Fibroblast of skin of right quadriceps (primary cell): ENCODE measurements at regions not wholly inside any gene's neighbourhood (a gene's known extent, or its start where the extent isn't known, plus 50 kb on each side); places are given as distances from the start of the nearest gene placed in this dataset.
A peak's percentile ranks its signal among the peaks of the same experiment; 100 is the strongest.

ENCODE experiments used
- DNase-seq: peaks from one replicate; pipeline ENCODE4 v3.0.0-alpha.2; 2013

DNA sequence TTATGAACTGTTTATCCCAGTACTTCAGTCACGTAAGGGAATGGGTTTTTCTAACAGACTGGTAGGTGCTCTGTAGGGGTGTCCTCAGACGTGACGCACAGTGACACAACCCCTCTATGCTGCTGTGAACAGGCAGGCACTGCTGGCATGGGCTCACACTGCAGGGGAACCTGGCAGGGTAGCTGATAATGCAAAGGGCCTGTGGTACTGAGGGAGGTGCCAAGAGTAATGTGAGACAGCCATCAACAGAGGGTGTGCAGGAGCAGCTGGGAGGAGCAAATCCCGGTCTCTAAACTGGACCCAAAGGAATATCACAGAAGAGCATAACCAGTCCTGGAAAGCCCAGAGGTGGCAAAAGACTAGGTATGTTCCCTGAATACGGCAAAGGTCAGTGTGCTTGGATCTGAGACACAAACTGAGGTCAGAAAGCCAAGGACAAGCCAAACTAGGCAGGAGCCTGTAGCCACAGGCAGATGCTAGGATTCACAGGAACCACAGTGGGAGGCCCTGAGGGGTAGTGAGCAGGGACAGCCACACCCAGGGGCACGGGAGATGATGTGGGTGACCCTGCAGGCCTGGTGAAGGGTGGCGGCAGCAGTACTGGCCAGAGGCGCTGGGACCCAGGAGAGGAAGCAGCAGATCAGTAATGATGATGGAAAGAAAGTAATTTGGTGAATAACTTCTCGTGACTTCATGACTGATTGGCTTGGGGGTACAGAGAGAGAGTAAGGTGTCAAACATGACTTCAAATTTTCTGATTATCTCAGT is 248.1 kb upstream of the CHRNA7 start:
- DNase-seq: no peak

DNA sequence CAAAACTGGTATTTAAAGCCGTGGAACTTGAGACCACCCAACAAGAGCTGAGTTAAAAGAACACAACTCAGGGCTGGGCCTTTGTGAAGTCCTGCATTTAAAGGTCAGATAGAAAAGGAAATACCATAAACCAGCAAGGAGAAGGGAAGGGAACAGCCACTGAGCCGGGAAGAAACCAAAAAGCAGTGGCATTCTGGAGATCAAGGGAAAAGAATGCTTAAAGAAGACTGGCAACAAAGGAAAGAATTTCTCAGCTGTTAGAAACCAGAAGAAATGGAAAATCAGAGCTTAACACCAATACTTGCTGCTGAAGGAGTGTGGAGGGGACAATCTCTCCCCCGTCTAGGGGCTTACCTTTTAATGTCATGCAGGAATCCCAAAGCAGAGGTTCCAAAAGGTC is 247.4 kb upstream of the CHRNA7 start:
- DNase-seq: no peak

DNA sequence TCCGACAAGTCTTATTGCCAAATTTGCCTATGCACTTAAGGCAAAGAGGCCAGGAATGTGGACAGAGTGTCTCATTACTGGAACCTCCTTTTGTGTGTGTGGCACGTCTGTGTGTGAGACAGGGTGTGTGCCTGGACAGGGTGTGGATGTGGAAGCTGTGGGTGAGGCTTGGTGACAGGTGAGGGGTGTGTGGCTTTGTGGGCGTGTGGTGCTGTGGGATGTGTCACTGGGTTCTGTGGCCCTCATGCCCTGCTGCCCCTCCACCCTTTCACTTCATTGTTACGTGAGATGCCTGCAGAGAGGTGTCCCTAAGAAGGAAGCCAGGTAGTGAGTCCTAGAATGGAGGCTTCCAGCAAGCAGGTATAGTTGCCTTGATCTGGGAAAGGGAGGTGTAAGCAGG is 244.0 kb upstream of the CHRNA7 start:
- DNase-seq: no peak

DNA sequence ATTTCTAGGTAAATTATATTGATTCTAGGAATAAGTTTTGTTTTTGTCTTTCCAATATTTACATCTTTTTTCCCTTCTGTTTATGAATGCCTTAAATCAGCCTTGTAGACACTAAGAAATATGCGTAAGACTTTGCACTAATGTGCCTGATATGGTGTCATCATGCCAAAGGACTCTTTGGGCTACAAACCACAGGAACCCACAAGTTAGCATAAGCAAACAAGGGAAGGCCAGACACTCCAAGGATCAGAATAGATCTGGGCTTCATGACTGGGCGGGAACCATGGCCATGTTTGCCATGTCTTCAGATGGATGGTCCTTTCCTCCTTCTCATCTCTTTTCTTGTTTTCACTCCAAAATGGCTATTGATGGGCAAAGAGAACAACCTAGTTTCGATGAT is 242.2 kb upstream of the CHRNA7 start:
- no peak for DNase-seq

DNA sequence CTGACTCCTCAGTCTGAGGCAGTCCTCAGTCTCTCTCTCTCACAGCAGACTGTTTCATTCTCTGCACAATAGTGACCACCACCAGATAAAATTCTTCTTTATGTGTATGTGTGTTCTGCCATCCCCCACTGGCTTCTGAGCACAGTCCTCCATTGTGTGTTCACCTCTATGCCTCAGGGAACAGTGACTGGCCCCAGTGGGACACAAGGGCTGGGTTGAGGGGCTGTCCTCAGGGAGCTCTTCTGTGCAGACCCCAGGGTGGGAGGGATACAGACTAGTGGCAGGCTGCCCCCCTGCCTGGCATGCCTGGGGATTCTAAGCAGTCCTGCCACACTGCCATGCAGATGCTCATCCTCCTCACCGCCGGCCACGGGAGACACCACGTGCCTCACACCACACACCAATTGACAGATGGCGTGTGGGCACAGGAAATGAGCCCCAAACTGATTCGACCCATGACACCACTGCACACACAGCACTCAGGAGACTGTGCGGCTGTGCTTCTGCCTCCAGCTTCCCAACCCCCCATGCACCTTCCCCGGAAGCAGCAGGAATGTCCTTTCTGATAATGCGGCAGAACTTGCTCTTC is 237.6 kb upstream of the CHRNA7 start:
- DNase-seq: no peak

DNA sequence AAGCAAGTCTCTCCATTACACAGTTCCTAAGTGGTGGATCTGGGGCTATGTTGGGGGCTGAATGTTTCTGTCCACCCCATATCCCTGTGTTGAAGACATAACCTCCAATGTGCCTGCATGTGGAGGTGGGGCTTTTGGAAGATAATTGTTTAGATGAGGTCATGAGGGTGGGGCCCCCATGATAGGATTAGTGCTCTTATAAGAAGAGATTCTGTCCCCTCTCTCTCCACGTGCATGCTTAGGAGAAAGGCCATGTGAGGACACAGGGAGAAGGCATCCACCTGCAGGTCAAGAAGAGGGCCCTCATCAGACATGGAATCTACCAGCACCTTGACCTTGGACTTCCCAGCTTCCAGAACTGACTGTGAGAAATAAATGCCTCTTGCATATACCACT is 231.0 kb upstream of the CHRNA7 start:
- no peak for DNase-seq

DNA sequence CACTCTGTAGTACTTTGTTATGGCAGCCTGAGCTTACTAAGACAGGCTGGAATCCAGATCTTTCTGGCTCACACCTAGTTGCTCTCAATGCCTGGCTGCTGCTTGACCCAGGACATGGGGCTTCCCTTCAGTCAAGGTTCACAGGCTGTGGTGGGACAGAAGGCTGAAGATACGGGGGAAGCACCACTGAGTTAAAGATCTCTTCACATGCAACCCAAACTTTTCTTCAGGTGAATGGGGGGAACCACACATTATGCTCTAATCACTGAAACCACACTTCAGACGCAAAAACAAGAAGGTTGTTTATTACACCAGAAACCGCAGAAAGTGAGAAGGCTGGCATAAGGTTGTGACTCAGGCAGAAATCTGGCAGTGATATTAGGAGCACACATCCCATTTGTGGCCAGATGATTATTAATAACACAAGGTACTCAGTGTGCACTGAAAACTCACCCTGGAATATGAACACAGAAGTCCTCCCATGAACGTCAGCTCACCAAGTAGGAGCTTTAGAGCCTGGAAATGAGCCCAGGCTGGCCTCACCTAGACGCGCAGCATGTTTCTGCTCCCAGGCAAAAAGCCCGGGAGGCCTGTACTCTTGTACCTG is 230.5 kb upstream of the CHRNA7 start:
- DNase-seq: peak; percentile 23

DNA sequence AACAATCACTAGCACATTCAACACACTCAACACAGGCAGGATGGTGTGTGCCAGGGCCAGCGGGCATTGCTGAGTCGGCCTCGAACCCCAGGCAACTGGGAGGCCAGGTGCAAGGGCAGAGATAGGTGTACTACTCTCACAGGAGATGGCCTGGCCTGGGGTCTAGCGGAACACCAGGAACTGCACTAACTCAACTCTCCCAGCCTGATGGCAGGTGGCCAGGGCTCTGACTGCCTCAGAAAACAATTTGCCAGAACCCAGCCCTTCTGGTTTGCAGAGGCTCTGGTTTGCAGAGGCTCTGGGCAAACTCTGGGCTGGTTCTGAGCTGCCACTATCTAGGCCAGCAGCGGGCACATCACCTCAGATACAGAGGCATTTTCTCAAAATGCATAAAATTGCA is 229.2 kb upstream of the CHRNA7 start:
- no peak for DNase-seq

DNA sequence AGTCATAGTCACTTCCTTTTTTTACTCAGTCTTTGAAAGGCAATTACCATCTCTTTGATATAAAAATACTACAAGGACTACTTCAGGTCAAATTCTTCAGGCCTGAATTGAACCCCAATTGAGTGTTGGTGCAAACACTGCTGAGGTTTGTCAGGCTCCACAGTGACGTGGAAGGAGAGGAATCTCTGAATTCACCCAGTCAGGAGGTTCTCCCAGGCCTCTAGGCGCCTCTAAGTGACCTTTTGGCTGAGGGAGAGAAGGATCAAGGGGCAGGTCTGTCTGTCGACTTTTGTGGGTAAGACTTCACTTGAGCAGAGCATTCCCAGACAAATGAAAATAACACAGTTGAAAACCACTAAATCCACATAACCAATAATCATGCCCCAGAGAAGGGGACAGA is 227.6 kb upstream of the CHRNA7 start:
- DNase-seq: no peak

DNA sequence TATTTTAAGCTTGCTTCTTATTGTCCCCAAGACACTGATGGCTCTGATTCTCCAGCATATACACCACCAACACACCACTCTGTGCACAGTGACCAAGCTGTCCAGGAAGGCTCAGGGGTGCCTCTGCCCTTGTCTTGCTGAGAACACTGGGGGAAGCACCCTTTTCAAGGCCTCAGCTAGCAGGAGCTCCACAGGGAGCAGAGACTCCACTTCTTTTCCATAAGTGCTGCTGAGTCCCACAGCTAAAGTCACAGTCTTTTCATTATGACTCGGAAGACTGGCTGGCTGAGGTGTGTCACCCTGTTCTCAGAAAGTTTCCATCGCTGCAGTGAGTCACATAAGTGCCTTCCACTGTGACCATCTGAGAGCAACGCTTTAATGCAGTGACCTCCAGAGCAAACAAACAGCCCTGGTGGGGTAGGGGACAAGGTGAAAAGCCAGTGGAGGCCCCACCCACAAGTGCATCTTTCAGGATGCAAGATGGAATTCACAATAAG is 226.9 kb upstream of the CHRNA7 start:
- no peak for DNase-seq

DNA sequence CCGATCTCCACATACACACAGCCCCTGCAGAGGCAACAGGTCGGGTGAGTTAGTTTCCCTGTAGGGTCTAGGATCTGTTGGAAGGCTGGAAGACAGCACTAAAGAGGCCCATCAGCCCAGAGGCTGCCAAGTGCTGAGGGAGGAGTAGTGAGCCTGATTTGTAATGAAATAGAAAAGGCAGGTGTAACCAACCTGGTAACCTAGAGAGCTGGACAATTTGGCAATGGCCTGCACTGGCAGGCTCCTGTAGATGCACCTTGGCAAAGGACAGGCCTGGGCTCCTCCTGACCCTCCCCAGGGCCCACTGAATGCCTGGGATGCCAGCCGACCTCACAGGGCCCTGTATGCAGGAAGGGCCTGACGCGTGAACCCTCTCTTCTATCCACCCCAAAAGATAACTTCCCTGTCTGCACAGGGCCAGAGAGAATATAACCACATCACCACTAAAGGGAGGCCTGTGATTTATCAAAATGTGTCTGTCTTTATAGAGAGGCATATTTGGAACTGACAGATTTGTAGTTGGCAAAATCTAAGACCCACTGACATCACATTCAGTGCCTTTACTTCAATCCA is 225.1 kb upstream of the CHRNA7 start:
- DNase-seq: no peak

DNA sequence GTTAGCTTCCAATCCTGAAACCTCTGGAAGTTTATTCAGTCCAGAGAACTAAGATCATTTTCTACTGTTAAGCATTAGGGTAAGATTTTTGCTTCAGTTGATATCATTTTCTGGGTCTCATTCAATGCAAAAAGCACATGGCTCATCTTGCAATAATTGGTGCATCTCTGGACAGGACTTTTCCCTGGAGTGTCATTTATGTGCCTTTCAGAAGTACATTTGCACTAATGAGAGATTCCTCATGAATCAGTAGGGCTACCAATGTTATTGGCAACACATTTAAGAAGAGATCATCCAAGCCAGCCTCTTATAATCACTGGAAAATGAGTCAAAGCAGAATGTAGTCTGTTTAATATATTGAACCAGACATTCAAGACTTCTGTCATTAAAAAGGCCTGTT is 224.2 kb upstream of the CHRNA7 start:
- DNase-seq: no peak

DNA sequence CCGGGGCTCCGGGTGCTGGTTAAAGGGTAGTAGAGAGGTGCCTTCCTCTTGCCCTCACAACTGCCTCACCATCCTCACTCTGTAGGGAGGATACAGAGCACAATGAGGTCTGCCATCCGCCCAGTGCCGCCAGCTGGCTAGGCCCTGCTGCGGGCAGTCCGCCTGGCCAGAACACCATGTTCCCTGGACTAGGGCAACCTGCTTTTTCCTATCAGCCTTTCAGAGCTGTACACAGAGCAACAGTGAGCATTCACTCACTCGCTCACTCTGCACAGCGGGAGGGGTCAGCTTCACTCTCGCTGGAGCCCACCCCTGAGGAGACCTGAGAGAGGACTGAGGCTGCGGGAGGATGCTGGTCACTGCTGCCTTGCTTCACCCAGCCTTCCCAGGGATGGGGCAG is 218.7 kb upstream of the CHRNA7 start:
- DNase-seq: no peak

DNA sequence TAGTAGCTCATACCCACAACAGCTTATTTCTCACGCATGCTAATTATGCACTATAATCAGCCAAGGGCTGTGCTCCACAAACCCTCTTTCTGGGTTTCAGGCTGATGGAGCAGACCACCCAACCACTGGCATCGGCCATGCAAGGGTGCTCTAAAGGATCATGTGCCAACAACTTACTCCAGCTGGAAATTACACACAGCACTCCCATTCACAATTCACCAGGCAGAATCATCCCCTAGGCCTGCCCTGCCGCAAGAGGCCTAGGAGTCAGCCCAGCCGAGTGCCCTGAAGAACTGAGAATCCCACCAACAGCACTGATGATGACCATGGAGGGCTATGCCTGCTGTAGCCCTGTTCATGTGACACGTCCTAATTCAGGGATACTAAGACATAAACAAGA is 216.2 kb upstream of the CHRNA7 start:
- no peak for DNase-seq

DNA sequence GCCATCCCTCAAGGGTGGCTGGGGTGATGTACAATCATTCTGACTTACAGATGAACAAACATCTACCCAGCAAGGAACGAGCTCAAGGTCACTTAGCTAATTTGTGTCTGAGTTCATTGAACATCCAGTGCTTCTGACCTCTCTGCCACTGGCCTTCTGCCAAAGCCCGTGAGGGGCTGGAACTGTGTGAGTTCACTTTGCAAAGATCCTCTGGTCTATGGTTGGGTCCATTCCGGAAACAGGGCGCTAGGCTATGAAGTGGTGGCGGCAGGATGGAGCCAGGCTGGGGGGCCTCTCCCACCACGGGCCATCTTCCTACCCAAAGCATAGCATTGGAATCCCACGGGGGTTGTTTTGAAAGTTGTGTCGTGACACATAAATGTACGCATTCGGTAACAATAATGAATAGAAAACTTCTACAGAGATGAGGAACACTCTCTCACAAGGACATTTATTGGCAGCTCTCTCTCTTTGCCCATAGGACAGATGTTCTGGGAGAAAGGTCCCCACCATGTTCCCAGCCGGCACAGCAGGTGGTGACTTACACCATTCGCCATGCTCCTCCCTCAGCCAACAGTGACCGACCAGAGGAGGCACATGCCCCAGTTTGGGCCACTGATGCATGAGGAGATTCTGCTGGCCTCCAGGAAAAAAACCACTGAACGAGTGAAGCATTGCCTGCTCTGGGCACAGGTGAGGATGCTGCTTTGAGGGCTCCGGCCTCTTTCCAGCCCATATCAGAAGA is 214.7 kb upstream of the CHRNA7 start:
- no peak for DNase-seq

DNA sequence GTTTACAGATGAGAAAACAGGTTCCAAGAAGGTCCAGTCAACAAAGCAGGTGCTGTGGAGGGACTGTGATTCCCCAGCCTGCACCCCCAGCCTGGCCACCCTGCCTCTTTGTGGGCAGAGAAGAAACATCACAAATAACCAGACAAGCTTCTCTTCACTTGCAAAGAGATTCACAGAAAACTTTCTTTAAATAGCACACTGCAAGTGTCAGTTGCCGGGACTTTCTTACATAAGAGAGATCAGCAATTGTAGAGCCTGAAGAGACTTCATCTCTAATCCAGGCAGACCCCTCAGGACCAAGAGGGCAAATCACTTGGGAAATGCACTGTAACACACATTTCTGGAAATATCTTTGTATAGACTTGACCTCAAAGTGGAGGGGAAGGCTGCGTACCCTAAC is 207.9 kb upstream of the CHRNA7 start:
- no peak for DNase-seq

DNA sequence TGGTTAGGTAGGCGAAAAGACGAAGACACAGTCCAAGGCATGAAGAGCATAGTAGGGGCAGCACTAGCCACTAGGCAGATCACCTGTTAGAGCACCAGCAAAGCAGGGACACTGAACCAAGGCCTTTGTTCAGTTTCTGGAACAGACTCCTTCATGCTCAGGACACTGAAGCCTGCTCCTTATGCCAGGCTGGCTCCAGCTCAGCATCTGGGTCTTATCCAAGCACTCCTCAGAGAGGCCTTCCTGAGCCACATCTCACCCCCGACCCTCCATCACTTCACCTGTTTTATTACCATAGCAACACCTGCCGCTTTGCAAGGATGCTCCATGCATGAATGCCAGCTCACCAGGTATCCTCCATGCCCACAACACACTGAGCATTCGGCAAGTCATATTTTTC is 206.3 kb upstream of the CHRNA7 start:
- no peak for DNase-seq

DNA sequence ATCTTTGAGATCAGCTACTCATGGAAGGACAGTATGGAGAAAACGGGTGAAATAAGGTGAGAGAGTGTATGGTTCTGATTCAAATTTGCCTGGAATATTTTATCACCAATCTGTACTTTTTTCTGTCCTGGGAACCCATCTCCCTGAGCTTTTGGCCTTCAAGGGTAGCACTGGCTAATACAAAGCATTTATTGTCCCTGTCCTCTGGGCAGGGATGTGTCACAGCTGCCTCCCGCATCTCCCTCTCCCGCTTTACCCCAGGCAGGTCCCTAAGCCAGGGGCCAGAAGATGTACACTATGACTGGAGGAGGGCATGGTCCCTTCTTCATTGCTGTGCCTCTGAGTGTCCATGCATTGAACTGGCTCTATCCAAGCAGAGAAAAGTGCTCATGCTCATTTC is 201.7 kb upstream of the CHRNA7 start:
- DNase-seq: no peak

DNA sequence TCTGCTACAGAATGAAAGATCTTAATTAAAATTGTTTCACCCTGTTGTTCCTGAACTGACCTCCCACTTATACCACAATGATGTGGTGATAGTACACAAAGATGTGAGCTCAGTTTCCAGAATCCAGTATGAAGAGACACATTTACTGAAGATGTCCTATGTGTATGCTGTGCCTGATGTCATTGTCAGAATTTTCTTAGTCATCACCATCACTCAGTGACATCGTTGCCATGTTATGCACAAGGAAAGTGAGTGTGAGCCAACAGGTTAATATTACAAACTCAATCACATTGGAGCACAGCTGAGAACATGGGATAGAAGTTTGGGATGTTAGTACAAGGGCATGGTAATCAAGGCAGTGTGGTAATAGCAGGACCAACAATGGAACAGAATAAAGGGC is 199.7 kb upstream of the CHRNA7 start:
- no peak for DNase-seq

DNA sequence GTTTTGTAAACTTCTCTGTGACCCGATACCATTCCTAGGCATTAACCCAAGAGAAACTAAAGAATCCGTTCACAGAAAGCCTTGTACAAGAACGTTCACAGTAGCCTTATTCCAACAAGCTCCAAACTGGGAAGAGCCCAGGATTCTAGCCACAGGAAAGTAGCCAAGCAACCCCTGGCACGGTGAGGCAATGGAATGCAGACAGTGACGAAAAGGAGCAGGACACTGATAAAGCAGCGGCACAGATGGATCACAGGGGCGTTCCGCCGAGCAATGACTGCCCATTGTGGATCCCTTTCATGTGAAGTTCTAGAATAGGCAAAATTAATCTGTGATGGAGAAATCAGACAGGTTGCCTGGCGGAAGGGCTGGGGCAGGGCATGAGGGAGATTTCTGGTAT is 198.7 kb upstream of the CHRNA7 start:
- no peak for DNase-seq

DNA sequence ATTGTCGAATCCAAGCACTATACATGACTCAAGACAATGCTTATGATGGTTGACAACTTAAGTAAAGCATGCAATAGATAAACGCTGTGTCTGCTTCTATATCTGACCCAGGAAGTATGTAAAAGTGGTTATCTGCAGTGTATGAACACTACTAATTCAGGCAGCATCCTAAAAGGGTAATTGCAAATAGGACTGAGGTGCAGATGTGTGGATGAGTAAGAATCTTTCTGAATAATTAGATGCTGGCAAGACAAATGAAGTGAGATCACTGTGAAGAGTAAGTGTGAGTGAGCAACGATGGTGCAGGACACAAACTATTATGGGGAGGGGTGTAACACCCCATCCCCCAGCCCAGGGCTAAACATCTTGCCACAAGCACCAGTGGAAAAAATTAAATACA is 195.7 kb upstream of the CHRNA7 start:
- no peak for DNase-seq

DNA sequence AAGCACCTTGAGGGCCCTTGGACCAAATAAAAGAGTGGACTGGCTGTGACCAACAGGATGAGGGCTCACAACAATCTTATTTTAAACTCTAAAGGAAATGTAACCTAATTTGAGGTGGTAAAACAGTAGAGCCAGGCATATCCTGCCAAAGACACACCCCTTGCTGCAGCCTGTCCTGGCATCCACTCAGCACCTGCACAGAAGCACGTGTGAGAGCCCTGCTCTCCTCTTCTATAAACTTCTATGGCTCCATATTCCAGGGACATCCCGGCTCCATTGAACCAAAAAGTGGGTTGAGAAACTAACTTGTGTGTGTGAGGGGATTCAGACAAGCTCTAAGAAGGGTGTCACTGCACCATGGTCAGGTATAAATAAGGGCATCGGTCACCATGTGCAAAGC is 190.9 kb upstream of the CHRNA7 start:
- DNase-seq: no peak

DNA sequence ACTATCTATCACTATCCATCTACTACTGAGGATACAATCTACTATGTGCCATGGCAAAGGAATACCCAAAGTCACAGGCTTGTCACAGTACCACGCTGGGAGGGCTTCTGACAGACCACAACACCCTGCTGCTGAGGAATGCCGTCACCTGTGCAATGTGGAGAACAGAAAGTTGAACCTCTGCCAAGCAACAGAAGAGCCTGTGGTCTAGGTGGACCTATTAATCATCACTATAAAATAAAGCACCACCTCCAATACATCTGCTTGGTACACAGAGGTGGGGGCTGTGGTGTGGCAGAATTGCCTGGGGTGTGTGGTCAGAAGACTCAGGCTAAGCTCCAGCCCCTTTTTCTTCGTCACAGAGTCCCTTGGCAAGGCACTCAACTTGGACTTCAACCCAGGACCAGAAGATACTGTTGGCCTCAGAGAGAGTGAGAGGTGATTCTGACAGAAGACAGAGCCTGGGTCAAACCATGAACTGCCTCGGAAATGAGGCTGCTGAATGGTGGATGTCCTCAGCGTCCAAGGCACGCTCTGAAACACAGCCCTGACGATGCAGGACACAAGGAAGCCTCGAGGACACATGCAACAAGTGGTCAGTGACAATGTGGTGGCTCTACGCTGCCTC is 189.4 kb upstream of the CHRNA7 start:
- DNase-seq: no peak
